ENCODE measurements at regions not wholly inside any gene's neighbourhood (a gene's known extent, or its start where the extent isn't known, plus 50 kb on each side); places are given as distances from the start of the nearest gene placed in this dataset.
A peak's percentile ranks its signal among the peaks of the same experiment; 100 is the strongest.

- DNase-seq (ENCODE audit: low read depth), result no peak
These were observed 54.9 kb upstream of the CARMIL1 start for GRCh38 chr6:25224242-25224641.

DNA sequence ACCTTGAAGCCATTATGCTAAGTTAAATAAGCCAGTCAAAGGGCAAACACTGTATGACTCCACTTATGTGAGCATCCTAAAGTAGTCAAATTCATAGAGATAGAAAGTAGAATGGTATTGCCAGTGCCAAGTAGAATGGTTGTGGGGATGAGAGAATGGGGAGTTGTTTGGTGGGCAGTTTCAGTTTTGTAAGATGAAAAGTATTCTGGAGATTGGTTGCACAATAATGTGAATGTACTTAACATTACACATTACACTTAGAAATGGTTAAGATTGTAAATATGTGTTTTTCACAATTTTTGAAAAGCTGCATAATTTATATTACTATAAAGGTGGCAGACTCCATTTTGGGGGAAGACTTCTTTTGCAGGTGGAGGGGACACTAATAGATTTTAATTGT, 51.3 kb upstream of the CARMIL1 start:
- peak; percentile 57 for DNase-seq (ENCODE audit: low read depth)

Measured in amniotic epithelial cell (primary cell).